ENCODE measurements at regions not wholly inside any gene's neighbourhood (a gene's known extent, or its start where the extent isn't known, plus 50 kb on each side); places are given as distances from the start of the nearest gene placed in this dataset.
"Not testable (repeated sequence)": the region's sequence is repeated elsewhere in the genome, so short reads cannot be mapped to it uniquely, and the experiment has no call there.

GRCh38 chr6:166802401-166802800 lies 153.9 kb downstream of the RNASET2 start:
- Histone ChIP-seq H3K9me3 (peaks cover 23% of the 10 kb centered on the region), H3K4me1 (ENCODE audit: low read depth) (no peaks in the 10 kb centered on the region), H3K4me3 (no peak overlapping the region), H3K36me3 (ENCODE audit: low read depth) (no peaks in the 10 kb centered on the region)
- DNase-seq, result no peak
- ATAC-seq, result no peak
- TF ChIP-seq, protein P1, sequence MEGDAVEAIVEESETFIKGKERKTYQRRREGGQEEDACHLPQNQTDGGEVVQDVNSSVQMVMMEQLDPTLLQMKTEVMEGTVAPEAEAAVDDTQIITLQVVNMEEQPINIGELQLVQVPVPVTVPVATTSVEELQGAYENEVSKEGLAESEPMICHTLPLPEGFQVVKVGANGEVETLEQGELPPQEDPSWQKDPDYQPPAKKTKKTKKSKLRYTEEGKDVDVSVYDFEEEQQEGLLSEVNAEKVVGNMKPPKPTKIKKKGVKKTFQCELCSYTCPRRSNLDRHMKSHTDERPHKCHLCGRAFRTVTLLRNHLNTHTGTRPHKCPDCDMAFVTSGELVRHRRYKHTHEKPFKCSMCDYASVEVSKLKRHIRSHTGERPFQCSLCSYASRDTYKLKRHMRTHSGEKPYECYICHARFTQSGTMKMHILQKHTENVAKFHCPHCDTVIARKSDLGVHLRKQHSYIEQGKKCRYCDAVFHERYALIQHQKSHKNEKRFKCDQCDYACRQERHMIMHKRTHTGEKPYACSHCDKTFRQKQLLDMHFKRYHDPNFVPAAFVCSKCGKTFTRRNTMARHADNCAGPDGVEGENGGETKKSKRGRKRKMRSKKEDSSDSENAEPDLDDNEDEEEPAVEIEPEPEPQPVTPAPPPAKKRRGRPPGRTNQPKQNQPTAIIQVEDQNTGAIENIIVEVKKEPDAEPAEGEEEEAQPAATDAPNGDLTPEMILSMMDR (IDR thresholded peaks at IDR 0.05), result no peak
- intact Hi-C loops (cut with DNase I, micrococcal nuclease), result no loop called here

GRCh38 chr6:166800137-166800536 lies 156.2 kb downstream of the RNASET2 start:
- DNase-seq (no peak), ATAC-seq (no peak)
- H3K4me1 ChIP-seq (ENCODE audit: low read depth), result no peaks in the 10 kb centered on the region
- no peak overlapping the region for H3K4me3 ChIP-seq
- TF ChIP-seq, protein P1 (IDR thresholded peaks at IDR 0.05), result no peak
- H3K36me3 ChIP-seq (ENCODE audit: low read depth), result no peaks in the 10 kb centered on the region
- intact Hi-C loops (cut with DNase I, micrococcal nuclease), result no loop called here
- H3K9me3 ChIP-seq, result peaks cover under 1% of the 10 kb centered on the region

GRCh38 chr6:166798652-166799051 lies 157.7 kb downstream of the RNASET2 start:
- DNase-seq (no peak), ATAC-seq (no peak)
- Histone ChIP-seq H3K9me3 (no peaks in the 10 kb centered on the region), H3K36me3 (ENCODE audit: low read depth) (no peaks in the 10 kb centered on the region), H3K4me1 (ENCODE audit: low read depth) (no peaks in the 10 kb centered on the region), H3K4me3 (no peak overlapping the region)
- TF ChIP-seq, protein P1 (IDR thresholded peaks at IDR 0.05), result no peak
- intact Hi-C loops (cut with DNase I, micrococcal nuclease), result no loop called here

DNA sequence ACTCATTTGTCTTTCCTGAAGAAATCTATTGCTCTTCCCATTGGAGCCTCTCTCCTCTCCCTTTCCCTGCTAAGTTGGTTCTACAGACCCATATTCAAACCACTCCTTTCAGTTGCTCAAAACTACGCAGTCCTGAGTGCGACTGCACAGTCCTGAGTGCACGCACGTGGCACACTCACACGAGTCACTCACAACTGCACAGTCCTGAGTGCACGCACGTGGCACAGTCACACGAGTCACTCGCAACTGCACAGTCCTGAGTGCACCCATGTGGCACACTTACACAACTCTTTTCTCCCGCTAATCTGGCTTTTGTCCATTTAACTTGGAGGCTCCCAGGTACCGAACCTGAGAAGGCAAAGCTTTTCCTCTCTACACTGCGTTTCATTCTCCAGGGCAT lies 159.7 kb downstream of the RNASET2 start:
- no peak for ATAC-seq

GRCh38 chr6:166795879-166796278 lies 160.5 kb downstream of the RNASET2 start:
- H3K4me1 ChIP-seq (ENCODE audit: low read depth), result no peaks in the 10 kb centered on the region
- DNase-seq, result no peak
- H3K9me3 ChIP-seq, result no peaks in the 10 kb centered on the region
- H3K4me3 ChIP-seq, result no peak overlapping the region
- intact Hi-C loops (cut with DNase I, micrococcal nuclease), result no loop called here
- H3K36me3 ChIP-seq (ENCODE audit: low read depth), result no peaks in the 10 kb centered on the region
- TF ChIP-seq, protein P1 (IDR thresholded peaks at IDR 0.05), result no peak
- ATAC-seq, result no peak

More for the DNA sequence above, 159.7 kb downstream of the RNASET2 start:
- TF ChIP-seq, protein P1 (IDR thresholded peaks at IDR 0.05), result no peak
- no peak for DNase-seq
- intact Hi-C loops (cut with DNase I, micrococcal nuclease), result no loop called here
- no peak overlapping the region for H3K4me3 ChIP-seq
- H3K4me1 ChIP-seq (ENCODE audit: low read depth), result no peaks in the 10 kb centered on the region
- no peaks in the 10 kb centered on the region for H3K9me3 ChIP-seq
- H3K36me3 ChIP-seq (ENCODE audit: low read depth), result no peaks in the 10 kb centered on the region

DNA sequence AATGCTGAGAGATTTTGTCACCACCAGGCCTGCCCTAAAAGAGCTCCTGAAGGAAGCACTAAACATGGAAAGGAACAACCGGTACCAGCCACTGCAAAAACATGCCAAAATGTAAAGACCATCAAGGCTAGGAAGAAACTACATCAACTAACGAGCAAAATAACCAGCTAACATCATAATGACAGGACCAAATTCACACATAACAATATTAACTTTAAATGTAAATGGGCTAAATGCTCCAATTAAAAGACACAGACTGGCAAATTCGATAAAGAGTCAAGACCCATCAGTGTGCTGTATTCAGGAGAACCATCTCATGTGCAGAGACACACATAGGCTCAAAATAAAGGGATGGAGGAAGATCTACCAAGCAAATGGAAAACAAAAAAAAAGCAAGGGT lies 163.8 kb upstream of the RPS6KA2 start:
- ATAC-seq; H3K4me3 ChIP-seq; intact Hi-C loops (cut with DNase I, micrococcal nuclease); DNase-seq; H3K4me1 ChIP-seq (ENCODE audit: low read depth); H3K36me3 ChIP-seq (ENCODE audit: low read depth); H3K9me3 ChIP-seq: not testable (repeated sequence)

GRCh38 chr6:166788846-166789529 lies 161.9 kb upstream of the RPS6KA2 start:
- ATAC-seq; H3K4me3 ChIP-seq; H3K36me3 ChIP-seq (ENCODE audit: low read depth); H3K9me3 ChIP-seq; H3K4me1 ChIP-seq (ENCODE audit: low read depth); DNase-seq: not testable (repeated sequence)
- intact Hi-C loops (cut with DNase I, micrococcal nuclease), result loop anchor here in 1 of 2 donors (5.0 kb wide), 1 partner anchor 198 kb away; no protein-coding TSS in a partner anchor
